IMR-90 (cell line): ENCODE measurements at regions not wholly inside any gene's neighbourhood (a gene's known extent, or its start where the extent isn't known, plus 50 kb on each side); places are given as distances from the start of the nearest gene placed in this dataset.

Source experiments
- ATAC-seq: fragments of 200-7000 bp; cut with Tn5 transposase; 2 replicates; pipeline ENCODE4 v1.9.1; 2020; ENCODE audit warnings: low read depth, mild to moderate bottlenecking, moderate library complexity
- BruUV-seq: library from RNA; stranded (reverse); fragments of 400-500 nt; replicated peaks from 2 replicates; lab custom pipeline; 2021; lab: Mats Ljungman, UMichigan
- CTCF ChIA-PET: fragments of 300-600 bp; formaldehyde crosslinking; extraction: SDS; loops from one replicate; lab custom pipeline; 2021; ENCODE audit warnings: antibody characterized with exemption; lab: Yijun Ruan, JAX
- POLR2A ChIA-PET: fragments of 300-600 bp; sonication (Branson Sonifier 250); formaldehyde crosslinking; loops from one replicate; lab custom pipeline; 2022; ENCODE audit warnings: antibody characterized with exemption; ENCODE audit not compliant: unreplicated experiment; lab: Charles Lee
- DNase-seq: peaks from one replicate; pipeline ENCODE4 v3.0.0; 2013
- H2AFZ ChIP-seq: replicated peaks from 2 replicates; pipeline ENCODE3; 2013; ENCODE audit warnings: low read length, mild to moderate bottlenecking; ENCODE audit not compliant: poor library complexity
- H2AK5ac ChIP-seq: 2 replicates; pipeline ENCODE4 v1.6.1; 2013; ENCODE audit warnings: low read depth, low read length, inconsistent platforms
- H2AK9ac ChIP-seq: replicated peaks from 2 replicates; pipeline ENCODE3; 2013; ENCODE audit warnings: mild to moderate bottlenecking, low read depth, low read length, moderate library complexity; ENCODE audit not compliant: poor library complexity
- H2BK120ac ChIP-seq: 2 replicates; pipeline ENCODE4 v1.6.1; 2013; ENCODE audit warnings: low read depth, low read length, inconsistent platforms
- H2BK15ac ChIP-seq: 3 replicates; pipeline ENCODE4 v1.6.1; 2013; ENCODE audit warnings: low read depth, low read length, inconsistent platforms
- H2BK20ac ChIP-seq: 2 replicates; pipeline ENCODE4 v1.6.1; 2013; ENCODE audit warnings: low read depth, mild to moderate bottlenecking, inconsistent platforms, low read length, moderate library complexity
- H2BK5ac ChIP-seq: 2 replicates; pipeline ENCODE4 v1.6.1; 2013; ENCODE audit warnings: mild to moderate bottlenecking, low read depth, low read length, inconsistent platforms; ENCODE audit not compliant: poor library complexity, severe bottlenecking
- H3K14ac ChIP-seq: replicated peaks from 2 replicates; pipeline ENCODE4 v1.6.1; 2013; ENCODE audit warnings: low read depth, low read length, inconsistent platforms
- H3K18ac ChIP-seq: 2 replicates; pipeline ENCODE4 v1.6.1; 2013; ENCODE audit warnings: low read depth, low read length, control low read depth
- H3K23ac ChIP-seq: 2 replicates; pipeline ENCODE4 v1.6.1; 2013; ENCODE audit warnings: low read depth, low read length, inconsistent platforms
- H3K27ac ChIP-seq: 2 replicates; pipeline ENCODE4 v1.5.1; 2013; ENCODE audit warnings: mild to moderate bottlenecking, control low read depth, low read length; ENCODE audit not compliant: insufficient read depth
- H3K27me3 ChIP-seq: 2 replicates; pipeline ENCODE4 v1.6.1; 2013; ENCODE audit warnings: low read length; ENCODE audit not compliant: control insufficient read depth, insufficient read depth
- H3K36me3 ChIP-seq: 2 replicates; pipeline ENCODE4 v1.6.1; 2013; ENCODE audit warnings: low read length, mixed read lengths; ENCODE audit not compliant: control insufficient read depth, insufficient read depth
- H3K4ac ChIP-seq: 2 replicates; pipeline ENCODE4 v1.6.1; 2013; ENCODE audit warnings: low read depth, low read length, inconsistent platforms
- H3K4me1 ChIP-seq: 2 replicates; pipeline ENCODE4 v1.6.1; 2013; ENCODE audit warnings: low read length, mixed read lengths; ENCODE audit not compliant: control insufficient read depth, insufficient read depth
- H3K4me2 ChIP-seq: 2 replicates; pipeline ENCODE4 v1.6.1; 2013; ENCODE audit warnings: low read depth, mild to moderate bottlenecking, control low read depth, low read length, moderate library complexity
- H3K4me3 ChIP-seq: 2 replicates; pipeline ENCODE4 v1.5.1; 2013; ENCODE audit warnings: low read depth, mild to moderate bottlenecking, control low read depth, low read length, moderate library complexity; ENCODE audit not compliant: insufficient read depth
- H3K56ac ChIP-seq: 2 replicates; pipeline ENCODE4 v1.6.1; 2013; ENCODE audit warnings: low read length, inconsistent platforms; ENCODE audit not compliant: insufficient read depth; ENCODE audit errors: extremely low read depth
- H3K79me1 ChIP-seq, 2 experiments: 2 replicates each; pipeline ENCODE4 v1.6.1; 2013; ENCODE audit warnings: low read length in 2 of 2, inconsistent platforms in 1 of 2, low read depth in 1 of 2
- H3K9ac ChIP-seq: 2 replicates; pipeline ENCODE4 v1.6.1; 2013; ENCODE audit warnings: low read depth, low read length, control low read depth
- H3K9me1 ChIP-seq: 2 replicates; pipeline ENCODE4 v1.6.1; 2013; ENCODE audit warnings: low read length, inconsistent platforms; ENCODE audit not compliant: insufficient read depth
- H3K9me3 ChIP-seq: 2 replicates; pipeline ENCODE4 v1.6.1; 2013; ENCODE audit warnings: low read length; ENCODE audit not compliant: control insufficient read depth, insufficient read depth
- H4K20me1 ChIP-seq: 2 replicates; pipeline ENCODE4 v1.6.1; 2013; ENCODE audit warnings: low read length, inconsistent platforms; ENCODE audit not compliant: insufficient read depth
- H4K5ac ChIP-seq: 2 replicates; pipeline ENCODE4 v1.6.1; 2013; ENCODE audit warnings: mild to moderate bottlenecking, low read depth, low read length, control low read depth
- H4K8ac ChIP-seq, 2 experiments: 2 replicates each; pipeline ENCODE4 v1.6.1; 2013; ENCODE audit warnings: low read depth in 2 of 2, low read length in 2 of 2, control low read depth in 1 of 2, inconsistent platforms in 1 of 2
- H4K91ac ChIP-seq: 2 replicates; pipeline ENCODE4 v1.6.1; 2013; ENCODE audit warnings: low read depth, low read length, inconsistent platforms; ENCODE audit not compliant: insufficient read depth
- BHLHE40 ChIP-seq: fragments of 150-350 bp; IDR thresholded peaks from 2 replicates; pipeline ENCODE4 v1.6.1; 2016; ENCODE audit warnings: mild to moderate bottlenecking, low read depth, low read length
- CHD1 ChIP-seq: IDR thresholded peaks from 2 replicates; pipeline ENCODE4 v1.6.1; 2012; ENCODE audit warnings: low read depth, low read length, improper control_type of control experiment
- FOS ChIP-seq: fragments of 150-350 bp; IDR thresholded peaks from 2 replicates; pipeline ENCODE4 v1.6.1; 2016; ENCODE audit warnings: low read depth, low read length
- MXI1 ChIP-seq: IDR thresholded peaks from 2 replicates; pipeline ENCODE4 v1.6.1; 2012; ENCODE audit warnings: low read depth, mild to moderate bottlenecking, low read length, moderate library complexity, borderline replicate concordance
- NFE2L2 ChIP-seq: fragments of 150-350 bp; IDR thresholded peaks from 2 replicates; pipeline ENCODE4 v1.6.1; 2016; ENCODE audit warnings: low read depth, mild to moderate bottlenecking, low read length
- RCOR1 ChIP-seq: IDR thresholded peaks from 2 replicates; pipeline ENCODE4 v1.6.1; 2012; ENCODE audit warnings: mild to moderate bottlenecking, low read length, improper control_type of control experiment; ENCODE audit not compliant: insufficient replicate concordance
- RFX5 ChIP-seq: IDR thresholded peaks from 2 replicates; pipeline ENCODE4 v1.8.0; 2012; ENCODE audit warnings: low read depth, mild to moderate bottlenecking, low read length, moderate library complexity
- SMC3 ChIP-seq: fragments of 150-350 bp; IDR thresholded peaks from 2 replicates; pipeline ENCODE4 v1.6.1; 2016; ENCODE audit warnings: low read depth, mild to moderate bottlenecking, antibody characterized with exemption, low read length, moderate library complexity
- WGBS, 2 experiments: methylation state at CpG; one replicate each; pipeline versions ENCODE4 v1.1.5 to v1.1.7; 2013; ENCODE audit warnings: missing lambda C conversion rate in 2 of 2; ENCODE audit not compliant: insufficient read length in 1 of 2; ENCODE audit errors: extremely low coverage in 2 of 2; 5-methylcytosine and 5-hydroxymethylcytosine counted together
- dilution Hi-C: fragments of 300-500 bp; cut with HindIII; formaldehyde crosslinking; loops from one replicate; pipeline ENCODE4 v1.14.3; 2018; ENCODE audit warnings: low sequenced_read_pairs; ENCODE audit not compliant: unreplicated experiment
- in situ Hi-C: fragments of 300-500 bp; cut with MboI; formaldehyde crosslinking; loops from 3 replicates; pipeline ENCODE4 v1.14.3; 2019; ENCODE audit warnings: low sequenced_read_pairs, inconsistent platforms, mixed read lengths
- intact Hi-C: fragments of 100-400 bp; cut with micrococcal nuclease; formaldehyde crosslinking; loops from 2 replicates; pipeline ENCODE4 v1.10.0; 2022
- TF ChIP-seq, protein P1 (sequence below): fragments of 150-350 bp; IDR thresholded peaks from 2 replicates; pipeline ENCODE4 v1.6.1; 2017; ENCODE audit warnings: mild to moderate bottlenecking, antibody characterized with exemption, low read length, low read depth

DNA sequence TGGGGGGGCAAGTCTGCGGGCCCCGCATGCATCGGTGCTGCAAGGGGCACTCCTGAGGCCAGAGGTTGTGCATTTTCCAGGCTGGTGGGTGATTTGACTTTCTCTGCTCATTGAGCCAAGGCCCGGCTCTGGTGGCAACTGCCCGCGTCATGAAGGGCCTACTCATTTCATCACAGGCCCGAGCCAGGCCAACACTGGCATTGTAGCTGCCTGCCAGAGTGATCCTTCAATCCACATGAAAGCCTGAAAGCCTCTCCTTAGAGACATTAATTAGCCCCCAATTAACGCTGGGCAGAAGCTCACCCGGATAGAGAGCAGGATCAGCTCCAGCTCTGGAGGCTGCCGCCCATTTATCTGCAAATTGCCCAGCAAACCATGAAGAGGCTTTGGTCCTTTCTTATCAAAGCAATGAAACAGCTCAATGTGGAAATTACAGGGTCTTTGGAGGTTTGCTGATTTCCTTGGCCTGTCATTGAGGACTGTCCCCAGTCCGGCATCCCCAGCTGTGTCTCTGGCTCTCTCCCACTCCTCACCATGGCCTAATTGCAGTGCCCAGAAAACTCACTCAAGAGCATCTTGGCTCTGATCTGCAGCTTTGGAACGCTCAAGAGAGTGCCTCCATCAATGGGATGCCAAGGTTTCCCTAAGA is 50.4 kb upstream of the STUM start:
- Histone ChIP-seq H3K79me1 (no peaks in the 10 kb centered on the region), H3K9me3 (no peaks in the 10 kb centered on the region), H3K4ac (no peak overlapping the region), H2BK20ac (no peak overlapping the region), H3K14ac (no peak overlapping the region), H4K5ac (no peak overlapping the region), H2AK5ac (no peak overlapping the region), H3K4me1 (no peaks in the 10 kb centered on the region), H3K4me3 (no peak overlapping the region), H3K36me3 (no peaks in the 10 kb centered on the region), H2BK5ac (no peak overlapping the region), H4K8ac (no peak overlapping the region), H3K56ac (no peak overlapping the region), H3K9me1 (no peaks in the 10 kb centered on the region), H3K9ac (no peak overlapping the region), H3K4me2 (no peak overlapping the region), H3K27me3 (peaks cover 15% of the 10 kb centered on the region), H2AK9ac (no peak overlapping the region), H3K23ac (no peak overlapping the region), H3K18ac (no peak overlapping the region), H2BK15ac (no peak overlapping the region), H2AFZ (no peak overlapping the region), H4K20me1 (no peaks in the 10 kb centered on the region), H3K27ac (no peak overlapping the region), H4K91ac (no peak overlapping the region), H2BK120ac (no peak overlapping the region)
- DNase-seq (no peak), ATAC-seq (no peak)
- TF ChIP-seq, protein P1, sequence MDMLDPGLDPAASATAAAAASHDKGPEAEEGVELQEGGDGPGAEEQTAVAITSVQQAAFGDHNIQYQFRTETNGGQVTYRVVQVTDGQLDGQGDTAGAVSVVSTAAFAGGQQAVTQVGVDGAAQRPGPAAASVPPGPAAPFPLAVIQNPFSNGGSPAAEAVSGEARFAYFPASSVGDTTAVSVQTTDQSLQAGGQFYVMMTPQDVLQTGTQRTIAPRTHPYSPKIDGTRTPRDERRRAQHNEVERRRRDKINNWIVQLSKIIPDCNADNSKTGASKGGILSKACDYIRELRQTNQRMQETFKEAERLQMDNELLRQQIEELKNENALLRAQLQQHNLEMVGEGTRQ = no peak
- TF ChIP-seq BHLHE40 (no peak), NFE2L2 (no peak), FOS (no peak), SMC3 (no peak), RCOR1 (no peak), CHD1 (no peak), RFX5 (no peak), MXI1 (no peak)
- intact Hi-C loops = no loop called here
- ChIA-PET POLR2A (no interaction called here), CTCF (no interaction called here)
- dilution Hi-C loops = no loop called here
- WGBS, 2 experiments = 60% methylated on average over 2 of the region's 12 CpGs; no CpG with 5 or more reads in 1 of the 2 experiments
- in situ Hi-C loops = no loop called here
- BruUV-seq = no TSS peak
